Tibial artery (tissue), 4 donors: ENCODE measurements at regions not wholly inside any gene's neighbourhood (a gene's known extent, or its start where the extent isn't known, plus 50 kb on each side); places are given as distances from the start of the nearest gene placed in this dataset.

ENCODE experiments used
- DNase-seq, 2 donors: peaks; one replicate each; pipeline ENCODE4 v3.0.0-alpha.2; 2019
- H3K27ac ChIP-seq, 2 donors: fragments of 200-600 bp; sonication (generic) in 1 of 2; 1 replicate in 1 of 2; 2 replicates in 1 of 2; pipeline ENCODE4 v1.5.1; 2018 to 2019; ENCODE audit warnings: mild to moderate bottlenecking in 1 of 2
- H3K27me3 ChIP-seq, 2 donors: fragments of 200-600 bp; sonication (generic) in 1 of 2; one replicate each; pipeline versions ENCODE4 v1.5.1 to v1.6.0; 2016 to 2019
- H3K36me3 ChIP-seq, 3 donors: fragments of 200-600 bp; sonication (generic) in 2 of 3; one replicate each; pipeline ENCODE4 v1.5.1; 2016 to 2019; ENCODE audit warnings: mild to moderate bottlenecking in 2 of 3
- H3K4me1 ChIP-seq, 4 donors: fragments of 200-600 bp; sonication (generic) in 2 of 4; 1 replicate in 3 of 4; 2 replicates in 1 of 4; pipeline ENCODE4 v1.5.1; 2016 to 2019
- H3K4me3 ChIP-seq, 2 donors: fragments of 200-600 bp; sonication (generic) in 1 of 2; 1 replicate in 1 of 2; 2 replicates in 1 of 2; pipeline ENCODE4 v1.5.1; 2018 to 2019; ENCODE audit warnings: mild to moderate bottlenecking in 2 of 2
- H3K9me3 ChIP-seq, 3 donors: fragments of 200-600 bp; sonication (generic) in 1 of 3; one replicate each; pipeline ENCODE4 v1.5.1; 2016 to 2019
- intact Hi-C: fragments of 100-400 bp; cut with DNase I; formaldehyde crosslinking; loops from one replicate; pipeline ENCODE4 v1.15.0; 2023; ENCODE audit warnings: low total_unique reads
- TF ChIP-seq, protein P1 (sequence below), 2 experiments: fragments of 200-600 bp in 1 of 2; fragments of 450-650 bp in 1 of 2; IDR thresholded peaks; one replicate each; pipeline ENCODE4 v1.5.1; 2017 to 2019; ENCODE audit warnings: antibody characterized with exemption in 2 of 2, mild to moderate bottlenecking in 1 of 2, moderate library complexity in 1 of 2

DNA sequence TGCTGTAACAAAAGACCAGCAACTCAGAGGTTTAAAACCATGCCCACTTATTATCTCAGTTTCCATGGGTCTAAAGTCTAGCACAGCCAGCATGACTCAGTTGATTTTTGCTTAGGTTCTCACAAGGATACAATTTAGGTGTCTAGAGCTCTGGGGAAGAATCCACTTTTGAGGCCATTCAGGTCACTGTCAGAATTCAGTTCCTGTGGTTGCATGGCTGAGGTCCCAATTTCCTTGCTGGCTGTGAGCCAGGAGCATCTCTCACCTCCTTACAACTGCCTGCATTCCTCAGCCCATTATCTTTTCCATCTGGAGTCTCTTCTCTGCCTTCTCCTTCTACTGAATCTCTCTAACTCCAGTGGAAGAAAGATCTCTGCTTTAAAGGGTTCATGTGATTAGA is 240.5 kb upstream of the CFAP20DC start:
- Histone ChIP-seq H3K27me3 (no peaks in the 10 kb centered on the region), H3K36me3 (no peaks in the 10 kb centered on the region), H3K9me3 (peaks cover 0 to 5% (median 0%) of the 10 kb centered on the region in 3 donors), H3K4me1 (no peaks in the 10 kb centered on the region), H3K27ac (no peak overlapping the region), H3K4me3 (no peak overlapping the region)
- TF ChIP-seq, protein P1, sequence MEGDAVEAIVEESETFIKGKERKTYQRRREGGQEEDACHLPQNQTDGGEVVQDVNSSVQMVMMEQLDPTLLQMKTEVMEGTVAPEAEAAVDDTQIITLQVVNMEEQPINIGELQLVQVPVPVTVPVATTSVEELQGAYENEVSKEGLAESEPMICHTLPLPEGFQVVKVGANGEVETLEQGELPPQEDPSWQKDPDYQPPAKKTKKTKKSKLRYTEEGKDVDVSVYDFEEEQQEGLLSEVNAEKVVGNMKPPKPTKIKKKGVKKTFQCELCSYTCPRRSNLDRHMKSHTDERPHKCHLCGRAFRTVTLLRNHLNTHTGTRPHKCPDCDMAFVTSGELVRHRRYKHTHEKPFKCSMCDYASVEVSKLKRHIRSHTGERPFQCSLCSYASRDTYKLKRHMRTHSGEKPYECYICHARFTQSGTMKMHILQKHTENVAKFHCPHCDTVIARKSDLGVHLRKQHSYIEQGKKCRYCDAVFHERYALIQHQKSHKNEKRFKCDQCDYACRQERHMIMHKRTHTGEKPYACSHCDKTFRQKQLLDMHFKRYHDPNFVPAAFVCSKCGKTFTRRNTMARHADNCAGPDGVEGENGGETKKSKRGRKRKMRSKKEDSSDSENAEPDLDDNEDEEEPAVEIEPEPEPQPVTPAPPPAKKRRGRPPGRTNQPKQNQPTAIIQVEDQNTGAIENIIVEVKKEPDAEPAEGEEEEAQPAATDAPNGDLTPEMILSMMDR (IDR thresholded peaks at IDR 0.05), result no peak
- intact Hi-C loops, result no loop called here
- DNase-seq, result no peak

DNA sequence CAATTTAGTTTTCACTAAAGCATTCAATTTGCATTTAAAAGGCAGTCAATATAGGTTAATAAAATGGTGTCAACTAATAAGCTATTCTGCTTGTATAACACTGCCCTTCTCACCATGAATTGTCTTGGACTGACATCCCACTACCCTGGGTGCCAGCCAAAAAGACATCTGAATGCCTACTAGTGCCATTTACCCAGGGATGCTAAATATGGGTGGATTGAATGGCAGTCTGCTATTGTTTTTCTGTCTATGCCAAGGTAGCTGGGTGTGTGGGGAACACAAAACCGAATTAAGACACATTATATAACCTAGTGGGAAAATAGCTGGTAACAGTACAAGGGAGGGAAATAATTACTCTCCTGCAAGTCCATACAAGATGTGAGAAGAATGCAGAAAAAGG is 240.0 kb upstream of the CFAP20DC start:
- TF ChIP-seq, protein P1 (IDR thresholded peaks at IDR 0.05), result no peak
- Histone ChIP-seq H3K4me1 (no peaks in the 10 kb centered on the region), H3K27ac (no peak overlapping the region), H3K9me3 (peaks cover 0 to 5% (median 0%) of the 10 kb centered on the region in 3 donors), H3K4me3 (no peak overlapping the region), H3K36me3 (no peaks in the 10 kb centered on the region), H3K27me3 (no peaks in the 10 kb centered on the region)
- no peak for DNase-seq
- intact Hi-C loops, result no loop called here

DNA sequence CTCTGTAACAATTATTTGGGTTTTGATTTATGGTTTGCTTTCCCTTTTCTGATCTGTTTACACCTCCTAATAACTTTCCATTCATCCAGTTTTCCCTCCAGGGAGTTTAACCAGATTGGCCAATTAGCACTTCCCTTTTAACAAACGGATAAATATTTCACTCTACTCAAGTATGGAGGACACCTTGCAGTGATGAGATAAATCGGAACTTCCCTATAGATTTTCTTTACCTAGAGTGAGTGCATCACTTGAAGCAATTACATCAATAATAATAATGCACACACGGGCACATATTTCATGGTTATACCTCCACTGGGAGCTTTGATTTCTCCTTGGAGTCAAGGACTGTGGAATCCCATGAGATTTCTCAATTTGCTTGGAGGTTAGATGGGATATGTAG is 239.1 kb upstream of the CFAP20DC start:
- intact Hi-C loops, result no loop called here
- no peak for DNase-seq
- Histone ChIP-seq H3K27ac (no peak overlapping the region), H3K36me3 (no peaks in the 10 kb centered on the region), H3K9me3 (peaks cover 0 to 5% (median 0%) of the 10 kb centered on the region in 3 donors), H3K4me3 (no peak overlapping the region), H3K4me1 (no peaks in the 10 kb centered on the region), H3K27me3 (no peaks in the 10 kb centered on the region)
- TF ChIP-seq, protein P1 (IDR thresholded peaks at IDR 0.05), result no peak

DNA sequence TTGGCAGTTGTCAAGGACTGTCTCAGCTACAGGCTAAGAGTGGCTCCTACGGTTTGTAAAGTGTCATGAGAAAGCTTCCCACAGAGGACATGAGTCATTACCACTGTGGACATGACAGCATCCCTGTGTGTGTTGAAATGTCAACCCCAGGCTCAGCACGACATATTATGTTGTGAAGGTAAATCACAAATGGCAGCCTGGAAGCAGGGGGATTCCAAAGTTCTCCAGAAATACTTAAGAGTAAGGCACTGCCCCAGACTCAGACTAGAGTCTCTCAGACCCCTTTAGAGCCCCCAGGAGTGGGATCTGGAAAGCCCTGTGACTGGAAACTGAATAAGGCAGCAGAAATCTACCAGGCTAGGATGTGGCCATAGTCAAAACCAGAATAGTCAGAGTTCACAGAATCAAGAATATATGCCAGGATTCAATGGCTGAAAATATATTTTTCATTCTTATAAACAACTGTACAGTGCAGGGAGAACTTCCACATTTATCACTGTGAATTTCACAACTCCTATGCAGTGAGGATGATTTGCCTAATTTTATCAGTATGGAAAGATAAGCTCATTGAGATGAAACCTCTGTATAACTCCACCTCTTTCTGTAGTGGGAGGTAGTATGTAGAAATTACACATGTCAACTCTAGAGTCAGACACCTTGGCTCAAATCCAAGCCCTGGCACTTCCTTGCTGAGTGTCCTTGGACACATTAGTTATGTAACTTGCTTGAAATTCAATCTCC is 237.1 kb upstream of the CFAP20DC start:
- intact Hi-C loops, result no loop called here
- Histone ChIP-seq H3K27ac (no peak overlapping the region), H3K9me3 (no peaks in the 10 kb centered on the region), H3K4me1 (no peaks in the 10 kb centered on the region), H3K36me3 (no peaks in the 10 kb centered on the region), H3K4me3 (no peak overlapping the region), H3K27me3 (no peaks in the 10 kb centered on the region)
- TF ChIP-seq, protein P1 (IDR thresholded peaks at IDR 0.05), result no peak
- no peak for DNase-seq

DNA sequence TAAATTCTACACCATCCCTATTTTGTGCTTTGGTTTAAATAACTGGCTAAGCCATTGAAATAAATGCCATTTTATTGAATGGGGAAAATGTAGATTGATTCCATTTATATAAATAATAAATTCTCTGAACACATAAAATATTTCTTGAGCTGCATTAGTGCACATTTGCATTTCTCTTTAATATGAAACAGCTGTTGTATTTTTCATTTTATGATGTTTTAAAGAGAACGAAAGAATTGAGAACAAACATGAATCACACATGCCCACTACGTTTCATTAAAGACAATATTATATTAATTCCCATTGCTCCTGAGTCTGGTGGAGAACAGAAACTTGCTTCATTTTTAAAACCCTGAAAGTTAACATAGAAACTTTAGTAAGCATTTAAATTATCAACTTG is 235.7 kb upstream of the CFAP20DC start:
- TF ChIP-seq, protein P1 (IDR thresholded peaks at IDR 0.05), result no peak
- Histone ChIP-seq H3K36me3 (no peaks in the 10 kb centered on the region), H3K27ac (no peak overlapping the region), H3K4me1 (no peaks in the 10 kb centered on the region), H3K27me3 (no peaks in the 10 kb centered on the region), H3K9me3 (no peaks in the 10 kb centered on the region), H3K4me3 (no peak overlapping the region)
- no peak for DNase-seq
- intact Hi-C loops, result no loop called here
